T follicular helper cell (primary cell): ENCODE measurements at regions not wholly inside any gene's neighbourhood (a gene's known extent, or its start where the extent isn't known, plus 50 kb on each side); places are given as distances from the start of the nearest gene placed in this dataset.
"Not testable (repeated sequence)": the region's sequence is repeated elsewhere in the genome, so short reads cannot be mapped to it uniquely, and the experiment has no call there.

Source experiments
- DNase-seq: peaks from one replicate; pipeline ENCODE4 v3.0.0-alpha.2; 2020; ENCODE audit warnings: low read depth

GRCh38 chr3:102906818-102907217 is 472.0 kb downstream of the ZPLD1 start:
- no peak for DNase-seq

DNA sequence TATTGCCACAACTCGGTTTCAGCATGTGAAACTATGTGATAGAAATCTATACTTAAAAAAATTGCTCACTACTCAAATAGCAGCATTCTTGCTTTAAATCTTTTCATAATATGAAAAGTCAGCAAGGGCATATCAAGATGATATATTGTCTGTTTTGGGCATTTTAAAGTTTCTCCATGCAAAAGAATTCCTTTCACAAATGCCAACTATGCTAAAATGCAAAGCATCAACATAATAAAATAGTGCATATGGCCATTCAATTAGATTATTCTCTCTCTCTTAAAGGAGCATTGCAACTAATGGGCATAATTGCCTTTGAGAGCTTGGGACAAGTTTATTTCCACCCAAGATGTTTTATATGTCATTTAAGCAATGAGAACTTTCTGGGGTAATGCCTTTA is 475.1 kb downstream of the ZPLD1 start:
- DNase-seq: no peak

GRCh38 chr3:102916532-102916931 is 481.7 kb downstream of the ZPLD1 start:
- DNase-seq: no peak

GRCh38 chr3:102926618-102927017 is 491.8 kb downstream of the ZPLD1 start:
- DNase-seq: no peak

DNA sequence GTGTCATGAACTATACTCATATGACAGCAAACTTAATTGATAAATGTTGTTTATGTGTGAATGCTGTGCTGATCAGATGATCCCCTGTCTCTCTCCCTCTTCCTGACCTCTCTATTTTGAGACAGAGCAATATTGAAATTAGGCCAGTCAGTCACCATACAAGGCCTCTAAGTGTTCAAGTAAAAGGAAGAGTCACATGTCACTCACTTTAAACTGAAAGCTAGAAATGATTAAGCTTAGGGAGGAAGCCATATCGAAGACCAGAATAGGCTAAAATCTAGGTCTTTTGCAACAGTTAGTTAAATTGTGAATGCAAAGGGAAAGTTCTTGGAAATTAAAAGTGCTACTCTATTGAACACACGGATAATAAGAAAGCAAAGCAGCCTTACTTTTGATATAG is 498.6 kb downstream of the ZPLD1 start:
- no peak for DNase-seq

DNA sequence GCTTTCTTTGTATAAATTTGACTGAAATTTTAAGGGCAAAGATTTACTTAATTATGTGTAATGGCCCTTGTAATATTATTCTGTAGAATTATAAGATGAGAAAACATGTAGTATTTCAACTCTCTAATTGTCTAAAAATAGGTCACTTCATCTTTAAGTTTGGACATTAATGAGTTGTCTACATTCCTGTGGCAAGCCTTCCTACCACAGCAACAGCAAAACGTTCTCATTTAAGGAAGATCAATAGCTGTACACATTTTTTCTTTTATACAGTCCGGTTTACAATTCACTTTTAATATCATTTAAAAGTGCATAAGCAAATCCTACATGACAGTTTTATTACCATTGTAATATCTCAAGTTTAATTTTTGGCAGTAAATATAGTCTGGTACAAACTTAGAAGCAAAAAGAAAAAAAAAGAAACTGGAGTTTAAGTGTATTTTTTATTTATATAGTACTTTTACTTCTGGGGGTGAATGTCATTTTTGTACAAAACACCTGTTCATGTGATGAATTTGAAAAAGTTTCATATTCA is 501.8 kb downstream of the ZPLD1 start:
- DNase-seq: no peak

DNA sequence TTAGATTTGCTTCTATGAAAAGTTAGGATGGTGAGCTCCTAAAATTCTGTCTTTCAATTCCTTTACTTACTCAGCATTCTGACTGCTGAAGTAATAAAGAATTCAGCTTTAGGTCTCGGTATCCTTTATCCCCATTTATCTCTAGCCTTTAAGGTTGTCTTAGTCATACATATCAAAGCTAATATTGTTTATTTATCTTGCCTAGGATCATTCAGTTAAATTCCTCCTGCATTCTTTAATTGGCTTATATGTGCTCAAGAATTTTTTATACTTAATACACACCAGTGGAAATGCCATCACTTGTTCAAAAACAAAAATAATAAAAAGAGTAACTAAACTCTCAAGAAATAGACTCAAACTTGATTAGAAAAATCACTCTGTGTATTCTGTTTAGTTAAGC is 507.0 kb downstream of the ZPLD1 start:
- DNase-seq: no peak

DNA sequence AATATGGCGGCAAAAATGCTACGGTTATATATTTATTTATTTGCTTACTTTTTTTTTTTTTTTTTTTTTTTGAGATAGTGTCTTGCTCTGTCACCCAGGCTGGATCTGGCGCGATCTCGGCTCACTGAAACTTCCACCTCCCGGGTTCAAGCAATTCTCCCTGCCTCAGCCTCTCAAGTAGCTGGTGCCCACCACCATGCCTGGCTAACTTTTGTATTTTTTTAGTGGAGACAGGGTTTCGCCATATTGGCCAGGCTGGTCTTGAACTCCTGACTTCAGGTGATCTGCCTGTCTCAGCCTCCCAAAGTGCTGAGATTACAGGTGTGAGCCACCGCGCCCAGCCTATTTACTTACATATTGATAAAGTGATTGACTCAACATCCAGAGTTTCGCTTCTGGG is 511.6 kb downstream of the ZPLD1 start:
- DNase-seq: not testable (repeated sequence)

GRCh38 chr3:102972350-102972749 is 537.5 kb downstream of the ZPLD1 start:
- DNase-seq: no peak

- no peak for DNase-seq
These were observed 539.5 kb downstream of the ZPLD1 start for GRCh38 chr3:102974333-102974732.

GRCh38 chr3:102979191-102979590 is 544.4 kb downstream of the ZPLD1 start:
- DNase-seq: no peak

GRCh38 chr3:102979682-102980354 is 545.0 kb downstream of the ZPLD1 start:
- no peak for DNase-seq

DNA sequence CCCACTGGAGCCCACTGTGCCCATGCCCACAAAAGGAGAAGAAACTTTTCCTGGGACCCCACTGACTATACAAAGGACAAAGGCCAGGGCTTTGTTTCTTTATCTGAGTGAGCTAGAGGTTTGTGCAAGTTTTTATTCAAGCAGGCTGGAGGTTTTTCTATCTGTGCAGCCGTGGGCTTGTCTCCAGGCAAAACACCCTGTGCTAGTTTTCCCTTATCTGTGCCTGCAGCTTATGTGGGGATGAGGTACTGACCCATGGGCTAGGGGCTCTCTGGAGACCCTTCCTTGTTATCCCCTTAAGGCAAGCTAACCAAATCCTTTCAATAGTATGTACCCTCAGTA is 545.5 kb downstream of the ZPLD1 start:
- no peak for DNase-seq

GRCh38 chr3:103002425-103003176 is 567.8 kb downstream of the ZPLD1 start:
- no peak for DNase-seq

- no peak for DNase-seq
These were observed 571.8 kb downstream of the ZPLD1 start for GRCh38 chr3:103006526-103007183.

DNA sequence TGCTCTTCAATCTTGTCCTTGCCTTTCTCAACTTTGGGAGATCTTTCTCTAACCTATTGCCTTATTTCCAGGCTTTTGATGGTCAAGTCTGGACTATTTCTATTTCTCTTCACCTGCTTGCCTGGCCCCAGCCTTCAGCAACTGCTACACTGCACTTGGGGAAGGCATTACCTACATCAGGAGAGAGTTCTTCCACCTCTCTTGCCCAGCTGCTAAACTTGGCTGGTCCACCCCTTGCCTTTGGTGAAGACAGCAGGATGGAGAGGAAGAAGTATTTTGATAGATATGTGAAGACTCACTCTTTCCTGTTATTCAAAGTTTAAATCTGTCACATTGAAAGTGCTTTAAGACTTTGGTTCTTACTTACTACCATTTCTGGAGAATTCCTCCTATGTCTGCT is 574.8 kb downstream of the ZPLD1 start:
- DNase-seq: no peak

DNA sequence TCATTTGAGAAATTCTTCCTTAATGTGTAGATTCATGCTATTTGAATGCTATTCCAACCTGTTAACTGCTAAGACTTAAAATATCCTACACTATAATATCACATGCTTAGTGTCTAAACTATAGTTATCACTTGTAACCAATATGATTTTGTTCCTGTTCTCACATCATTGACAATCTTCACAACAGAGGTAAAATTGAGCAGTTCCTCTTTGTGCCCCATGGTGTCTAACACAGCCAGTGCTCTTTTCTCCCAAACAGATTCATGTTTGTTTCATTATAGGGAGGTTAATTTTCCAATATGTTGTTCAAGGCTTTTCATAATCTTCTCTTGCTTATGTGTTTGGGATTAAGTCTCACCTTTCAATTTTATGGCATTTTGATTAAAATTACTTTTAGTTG is 591.1 kb downstream of the ZPLD1 start:
- no peak for DNase-seq

GRCh38 chr3:103033841-103034240 is 599.0 kb downstream of the ZPLD1 start:
- DNase-seq: no peak

DNA sequence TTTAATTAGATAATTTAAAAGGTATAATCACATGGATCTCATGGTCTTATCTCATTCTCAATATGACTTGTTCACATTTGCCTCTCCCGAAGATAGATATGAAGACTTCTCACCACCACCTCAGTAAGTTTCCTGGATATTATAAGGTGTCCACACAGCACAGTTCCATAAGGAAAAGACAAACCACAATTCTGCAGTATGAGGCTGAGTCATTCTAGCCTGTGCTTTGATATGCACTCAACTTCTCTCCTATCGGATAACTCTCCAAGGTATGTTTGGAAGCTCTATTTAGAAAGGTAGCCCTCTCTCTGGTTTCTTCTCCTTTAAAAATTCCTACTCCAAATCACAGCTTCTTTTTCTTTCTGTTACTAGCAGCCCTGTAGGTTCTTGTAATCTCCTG is 612.8 kb downstream of the ZPLD1 start:
- DNase-seq: no peak

- no peak for DNase-seq
These were observed 613.4 kb downstream of the ZPLD1 start for GRCh38 chr3:103048068-103048722.

DNA sequence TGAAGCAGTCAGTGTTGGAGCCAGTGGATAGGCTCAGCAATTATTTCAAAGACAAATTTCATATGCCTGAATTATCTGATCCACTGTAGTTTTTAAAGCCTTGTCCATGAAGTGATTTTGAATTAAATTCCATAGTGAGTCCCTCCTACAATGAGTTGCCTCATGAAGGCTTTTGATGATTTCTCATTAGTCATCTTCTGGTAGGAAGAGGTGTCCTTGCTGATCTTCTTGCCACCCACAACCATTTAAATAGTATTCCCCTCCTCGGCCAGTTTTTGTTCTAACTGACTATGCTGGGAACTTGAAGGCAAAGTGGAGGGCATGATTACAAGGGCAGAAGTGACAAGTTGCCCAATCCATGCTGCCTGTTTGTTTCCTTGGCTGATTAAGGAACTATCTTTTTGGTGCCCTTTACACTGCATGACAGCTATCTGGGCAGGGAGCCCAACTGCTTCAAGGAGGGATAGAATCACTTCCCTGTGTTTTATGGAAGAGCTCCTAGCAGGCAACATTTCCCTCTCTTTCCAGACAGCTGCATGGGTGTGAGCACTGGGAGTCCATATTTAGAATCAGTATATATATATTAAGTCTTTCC is 617.5 kb downstream of the ZPLD1 start:
- no peak for DNase-seq

DNA sequence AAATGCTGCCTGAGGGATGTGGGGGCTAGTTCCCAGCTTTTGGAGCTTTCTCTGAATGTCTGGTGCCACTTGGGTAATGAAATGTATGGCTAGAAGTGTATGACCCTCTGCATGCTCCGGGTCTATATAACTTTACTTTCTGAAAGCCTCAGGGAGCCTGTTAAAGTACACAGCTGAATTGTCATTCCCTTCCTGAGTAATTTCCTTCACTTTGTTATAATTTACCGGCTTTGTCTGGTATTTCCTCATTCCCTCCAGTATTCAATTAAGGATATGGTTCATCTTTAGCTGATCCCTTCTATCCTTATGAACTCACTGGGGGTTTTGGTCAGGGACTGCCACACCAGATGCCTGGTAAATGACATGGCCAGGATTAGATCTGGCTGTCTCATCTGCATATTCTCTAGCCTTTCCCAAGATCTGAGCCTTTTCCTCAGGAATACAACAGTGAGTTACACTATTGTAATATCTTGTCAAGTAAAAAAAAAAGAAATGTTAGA is 620.3 kb downstream of the ZPLD1 start:
- DNase-seq: no peak
